Kidney capillary endothelial cell (primary cell): ENCODE measurements at regions not wholly inside any gene's neighbourhood (a gene's known extent, or its start where the extent isn't known, plus 50 kb on each side); places are given as distances from the start of the nearest gene placed in this dataset.

Experiments
- DNase-seq: peaks from one replicate; pipeline ENCODE4 v3.0.0-alpha.2; 2018; ENCODE audit warnings: low spot score

DNA sequence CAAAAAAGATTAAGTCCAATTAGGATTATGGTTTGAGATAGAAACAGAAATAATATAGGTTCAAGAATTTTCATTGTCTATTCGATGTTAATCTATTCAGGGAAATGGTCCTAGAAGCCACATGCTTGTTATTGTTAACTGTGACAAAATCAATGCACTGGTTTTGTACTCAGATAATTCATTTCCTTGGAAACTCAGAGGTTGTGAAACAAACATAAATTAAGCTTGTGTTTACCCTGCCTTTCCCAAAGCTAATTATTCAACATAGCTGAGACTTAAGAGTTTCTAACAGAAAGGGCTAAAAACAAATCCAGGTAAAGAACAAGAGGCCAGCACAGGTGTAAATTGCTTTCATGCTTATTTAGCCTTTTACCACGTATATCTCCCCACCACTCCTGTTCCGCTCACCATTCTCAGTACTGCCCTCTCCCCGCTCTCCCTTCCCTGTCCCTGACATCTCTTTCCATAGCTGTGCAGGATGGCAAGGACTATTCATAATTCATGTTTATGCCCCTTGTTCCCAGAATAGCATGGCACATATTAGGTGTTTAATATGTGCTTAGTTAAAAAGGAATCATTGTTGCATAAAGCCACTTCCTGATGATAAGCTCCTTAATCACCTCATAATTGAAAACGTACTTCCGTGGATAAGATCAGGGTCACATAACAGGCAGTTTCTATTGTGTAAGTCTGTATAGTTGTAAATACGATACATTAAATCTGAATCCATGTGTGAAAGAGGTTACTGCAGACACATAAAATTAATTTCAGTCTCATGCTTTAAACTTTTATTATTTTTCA, 131.8 kb upstream of the USP15 start:
- peak; percentile 47 for DNase-seq

DNA sequence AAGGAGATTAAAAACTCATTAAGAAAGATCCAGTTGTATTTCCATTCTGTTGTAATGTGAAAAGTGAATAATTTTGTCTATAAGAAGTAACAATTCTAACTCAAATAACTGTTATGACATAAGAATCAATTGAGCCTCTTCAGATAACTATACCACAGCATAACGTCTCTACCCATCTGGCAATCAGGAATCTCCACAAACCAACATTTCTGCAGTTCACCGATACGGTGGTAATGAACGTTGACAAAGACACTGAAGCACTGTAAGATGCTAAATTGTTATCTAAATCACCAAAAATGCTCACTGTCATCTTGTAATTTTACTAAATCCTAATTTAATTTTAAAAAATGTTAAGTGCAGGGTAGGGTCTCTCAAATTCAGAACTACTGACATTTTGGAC, 130.9 kb upstream of the USP15 start:
- DNase-seq = no peak

DNA sequence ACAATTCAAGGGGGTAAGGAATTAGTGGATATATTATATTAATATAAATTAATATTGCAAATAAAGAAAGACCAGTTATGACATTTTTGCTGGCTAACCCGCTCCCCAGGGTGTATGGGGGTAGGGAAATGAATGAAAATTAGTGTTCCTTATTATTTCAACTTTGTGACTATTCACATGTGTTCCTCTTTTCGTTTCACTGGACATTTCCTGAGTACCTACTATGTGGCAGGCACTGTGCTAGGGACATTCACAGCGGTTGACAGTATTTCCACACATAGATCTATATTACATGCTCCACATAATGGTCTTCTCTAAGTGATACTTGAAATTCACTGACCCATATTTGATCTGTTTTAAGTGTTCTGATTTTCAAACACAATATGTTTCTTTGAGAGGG, 129.8 kb upstream of the USP15 start:
- no peak for DNase-seq

GRCh38 chr12:62130834-62131552, 129.2 kb upstream of the USP15 start:
- DNase-seq = no peak

GRCh38 chr12:62133440-62133839, 126.8 kb upstream of the USP15 start:
- no peak for DNase-seq

DNA sequence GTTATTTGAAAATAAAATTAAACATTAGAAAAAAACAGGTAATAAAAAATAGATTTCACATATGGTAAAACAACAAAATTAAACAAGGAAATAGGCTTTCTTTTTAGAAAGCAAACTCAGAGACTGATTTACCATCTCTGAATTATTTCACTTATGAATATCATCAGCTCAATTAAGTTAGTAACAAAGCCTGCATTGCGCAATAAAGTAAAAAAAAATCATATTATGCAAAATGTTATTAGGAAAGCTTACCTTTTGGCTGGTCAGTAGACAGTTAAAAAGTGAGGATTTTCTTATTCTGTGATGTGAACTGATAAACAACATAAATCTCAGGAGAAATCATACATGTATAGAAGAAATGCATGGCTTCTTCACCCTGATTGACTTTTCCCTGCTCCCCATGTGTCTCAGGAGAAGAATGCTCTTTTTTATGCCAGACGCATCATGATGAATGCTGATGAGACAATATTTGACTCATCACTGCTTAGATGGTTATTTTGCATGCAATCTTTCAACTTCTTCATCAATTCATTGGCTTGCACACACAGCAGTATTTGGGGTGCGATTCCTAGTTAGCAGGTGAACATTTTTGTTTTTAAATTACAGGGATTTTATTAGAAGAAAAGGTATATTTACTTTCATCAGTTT, 124.5 kb upstream of the USP15 start:
- no peak for DNase-seq

DNA sequence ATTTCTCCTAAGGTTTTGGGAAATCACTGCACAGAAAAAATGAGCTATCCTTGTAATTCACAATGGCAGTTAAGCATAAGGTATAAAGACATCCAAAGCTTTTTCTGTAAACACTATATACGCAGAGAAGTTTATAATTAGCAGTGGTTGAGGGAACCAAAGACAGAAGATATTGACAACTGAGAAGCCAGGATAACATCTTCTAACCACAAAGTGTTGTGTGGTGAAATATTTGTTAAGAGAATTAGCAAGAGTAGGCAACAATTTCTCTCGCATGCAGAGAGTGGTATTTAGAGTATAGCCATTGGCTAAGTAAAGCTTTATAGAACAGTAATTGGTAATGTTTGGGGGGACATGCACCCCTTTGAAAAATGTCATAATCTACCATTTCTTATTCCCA, 123.7 kb upstream of the USP15 start:
- DNase-seq = no peak

DNA sequence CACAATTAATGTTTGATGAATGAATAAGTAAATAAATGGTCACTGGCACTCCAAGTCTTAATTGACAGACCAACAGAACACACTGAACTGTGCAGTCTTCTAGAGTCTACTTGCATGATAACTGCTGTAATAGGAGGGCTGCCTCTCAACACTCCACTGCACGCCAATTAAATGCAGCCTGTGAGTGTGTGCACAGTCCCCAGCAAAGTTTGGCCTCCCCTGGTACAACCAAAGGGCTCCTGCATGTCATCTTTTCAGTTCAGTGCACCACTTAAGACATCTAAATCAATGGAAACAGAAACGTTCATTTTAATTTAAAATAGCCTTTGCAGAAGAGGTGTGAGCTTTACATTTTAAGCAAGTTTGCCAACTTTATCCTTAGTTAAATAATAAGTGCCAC, 121.7 kb upstream of the USP15 start:
- DNase-seq = no peak

- DNase-seq = no peak
Observed at GRCh38 chr12:62146318-62146717, 113.9 kb upstream of the USP15 start.

DNA sequence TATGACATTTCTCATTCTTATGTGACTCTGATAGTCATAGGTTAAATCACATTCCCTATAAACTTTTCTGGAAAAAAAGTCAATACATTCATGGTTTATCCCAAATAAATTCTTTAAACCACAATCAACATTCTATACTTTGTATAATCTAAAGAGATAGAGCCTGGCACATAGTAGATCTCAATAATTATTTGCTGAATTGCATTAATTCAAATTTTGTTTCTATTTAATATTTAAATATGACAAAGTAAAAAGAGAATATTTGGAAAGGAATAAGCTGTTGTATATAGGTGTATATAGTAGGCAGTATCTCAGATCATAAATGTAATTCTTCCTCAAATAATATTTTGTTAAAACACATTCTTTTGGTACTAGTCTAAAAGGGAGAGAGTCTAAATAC, 102.2 kb upstream of the USP15 start:
- no peak for DNase-seq

- DNase-seq = no peak
Observed at GRCh38 chr12:62158461-62159360, 101.5 kb upstream of the USP15 start.

DNA sequence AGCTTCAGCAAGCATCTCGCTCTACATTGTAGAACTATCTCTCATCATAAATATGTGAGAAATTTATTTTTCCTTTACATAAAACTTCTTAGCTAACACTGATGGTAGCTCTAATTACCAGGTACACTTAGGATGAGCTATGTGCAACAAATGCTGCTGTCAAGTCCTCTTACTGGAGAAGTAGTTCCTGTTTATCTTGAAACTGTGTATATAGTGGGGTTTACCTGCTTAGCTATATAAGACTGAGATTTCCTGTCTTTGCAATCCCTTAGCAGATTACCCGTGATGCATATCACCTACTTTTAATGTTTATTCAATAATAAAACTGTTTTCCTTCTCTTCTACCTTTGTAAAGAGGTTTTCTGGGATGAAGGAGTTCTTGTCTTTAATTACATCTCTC, 98.0 kb upstream of the USP15 start:
- no peak for DNase-seq

- DNase-seq = no peak
Observed at GRCh38 chr12:62163368-62163767, 96.8 kb upstream of the USP15 start.

DNA sequence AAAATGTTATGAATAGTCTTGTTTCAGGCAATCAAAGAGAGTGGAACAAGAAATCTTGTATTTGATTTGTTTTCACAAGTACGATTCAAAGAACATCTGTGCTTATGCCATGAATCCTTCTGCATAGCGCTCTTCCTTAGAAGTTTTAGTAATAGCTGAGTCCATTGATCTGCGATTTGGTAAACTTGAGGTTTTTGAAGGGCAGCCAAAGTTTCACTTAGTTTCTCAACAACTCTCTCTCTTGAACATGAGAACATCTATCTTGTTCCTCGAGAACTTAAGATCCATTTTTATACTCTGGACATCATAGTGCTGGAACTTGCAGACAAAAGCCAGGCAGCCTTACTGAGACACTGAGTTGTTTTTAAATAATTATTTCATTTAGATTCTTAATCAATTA, 96.2 kb upstream of the USP15 start:
- no peak for DNase-seq

GRCh38 chr12:62166525-62166924, 93.7 kb upstream of the USP15 start:
- no peak for DNase-seq

DNA sequence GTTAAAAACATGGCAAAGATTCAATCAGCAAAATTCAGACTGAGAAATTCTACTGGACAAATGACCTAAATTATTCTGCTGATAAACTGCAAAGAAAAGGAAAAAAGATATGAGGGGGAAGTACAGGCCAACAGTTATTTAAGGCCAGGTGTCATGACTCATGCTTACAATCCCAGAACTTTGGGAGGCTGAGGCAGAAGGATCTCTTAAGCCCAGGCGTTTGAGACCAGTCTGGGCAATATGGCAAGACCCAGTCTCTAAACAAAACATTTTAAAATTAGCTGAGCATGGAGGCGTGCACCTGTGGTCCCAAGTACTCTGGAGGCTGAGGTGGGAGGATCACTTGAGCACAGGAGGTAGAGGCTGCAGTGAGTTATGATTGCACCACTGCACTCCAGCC, 91.8 kb upstream of the USP15 start:
- DNase-seq = no peak

DNA sequence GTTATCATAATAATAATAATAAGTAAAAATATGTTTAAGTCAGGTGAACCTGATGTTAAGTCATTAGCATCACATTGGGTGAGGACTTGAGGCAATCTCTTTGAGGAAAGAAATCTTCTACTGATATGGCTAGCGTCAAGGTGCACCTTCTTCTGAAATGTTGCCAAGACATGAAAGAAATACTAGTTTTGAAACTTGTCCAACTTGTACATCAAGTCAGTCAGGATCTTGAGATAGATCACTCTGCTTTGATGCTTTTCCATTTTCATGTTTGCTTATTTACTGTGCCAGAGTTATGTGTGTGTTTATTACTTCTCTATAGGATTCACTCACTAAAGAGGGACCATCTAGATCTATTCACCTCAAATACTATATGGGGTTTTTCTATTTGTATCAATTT, 90.0 kb upstream of the USP15 start:
- no peak for DNase-seq

DNA sequence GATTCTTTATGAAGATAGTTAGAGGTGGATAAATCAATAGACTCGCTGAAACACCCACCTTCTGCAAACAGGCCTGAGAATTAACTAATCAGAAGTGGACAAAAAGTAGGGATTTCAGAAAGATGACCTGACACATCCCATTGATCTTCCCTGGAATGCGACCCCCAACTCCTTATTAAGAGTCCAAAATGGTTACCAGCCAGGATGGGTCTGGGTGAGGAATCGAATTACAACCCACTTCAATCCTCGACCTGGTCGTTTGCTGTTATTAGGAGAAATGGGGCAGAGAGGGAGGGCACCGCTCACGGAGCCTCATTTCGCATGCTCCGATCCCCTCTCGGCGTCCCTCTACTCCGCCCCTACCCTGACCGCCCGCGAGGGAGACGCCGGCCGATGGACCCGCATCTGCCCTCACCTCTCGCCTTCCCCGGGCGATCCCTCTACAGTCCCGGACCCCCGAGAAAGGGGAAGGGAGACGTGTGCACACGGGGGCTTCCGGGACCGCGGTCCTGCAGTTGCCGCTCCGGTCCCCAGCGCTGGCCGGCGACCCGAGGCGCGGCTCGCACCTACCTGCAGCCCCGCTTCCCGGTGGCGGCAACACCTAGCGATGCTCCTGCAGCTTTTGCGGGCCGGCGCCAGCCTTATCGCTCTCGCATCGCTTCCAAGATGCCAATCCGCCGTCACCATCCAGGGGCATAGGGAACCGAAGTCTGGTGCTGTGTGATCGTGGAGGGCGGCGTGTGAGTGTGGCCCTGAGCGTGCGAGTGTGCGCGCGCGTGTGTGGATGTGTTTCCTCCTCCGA, 69.3 kb upstream of the USP15 start:
- DNase-seq = no peak

- no peak for DNase-seq
Observed at GRCh38 chr12:62191491-62192179, 68.6 kb upstream of the USP15 start.

GRCh38 chr12:62192180-62192902, 67.9 kb upstream of the USP15 start:
- DNase-seq = peak; percentile 70
